NCI-H524 treated with DMSO at 0.1 percent for 48 hours (cell line): ENCODE measurements at regions not wholly inside any gene's neighbourhood (a gene's known extent, or its start where the extent isn't known, plus 50 kb on each side); places are given as distances from the start of the nearest gene placed in this dataset.
"Not testable (repeated sequence)": the region's sequence is repeated elsewhere in the genome, so short reads cannot be mapped to it uniquely, and the experiment has no call there.

Experiments
- DNase-seq: peaks from one replicate; lab custom pipeline; 2025; lab: John Stamatoyannopoulos, UW

DNA sequence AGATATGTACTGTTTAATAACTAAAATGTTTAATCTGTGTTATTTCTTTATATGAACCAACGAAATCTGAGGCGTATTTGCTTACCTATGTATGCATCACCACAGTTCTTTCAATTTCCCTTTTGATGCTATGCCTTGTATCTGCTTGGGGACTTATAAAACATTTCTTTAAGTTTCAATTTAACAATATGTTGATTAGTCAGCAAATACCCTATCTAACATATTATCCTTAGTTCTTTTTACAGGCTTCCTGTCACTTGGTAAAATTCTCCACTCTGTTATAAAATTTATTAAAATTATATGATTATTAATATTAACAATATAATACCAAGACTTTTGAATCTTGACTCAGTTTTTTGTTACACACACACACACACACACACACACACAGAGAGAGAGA lies 174.3 kb downstream of the CPS1 start:
- no peak for DNase-seq

DNA sequence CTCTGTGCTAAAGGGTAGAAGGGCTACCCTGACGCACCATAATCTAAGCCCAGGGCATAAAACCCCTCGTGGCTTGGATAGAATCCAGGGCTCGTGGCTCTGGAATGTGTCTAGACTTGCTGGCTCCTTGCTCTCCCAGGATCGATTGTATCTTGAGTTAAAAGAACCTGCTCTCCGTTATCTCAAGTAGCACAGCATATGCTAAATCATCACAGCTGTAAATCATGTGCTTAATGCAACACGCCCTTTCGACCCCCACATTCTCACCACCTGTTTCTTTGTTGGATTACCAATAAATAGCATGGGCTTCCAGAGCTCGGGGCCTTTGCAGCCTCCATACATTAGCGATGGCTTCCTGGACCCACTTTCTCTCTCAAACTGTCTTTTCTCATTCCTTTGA lies 190.4 kb downstream of the CPS1 start:
- peak; percentile 83 for DNase-seq

GRCh38 chr2:210752532-210752931 lies 196.1 kb downstream of the CPS1 start:
- DNase-seq, result peak; percentile 99

DNA sequence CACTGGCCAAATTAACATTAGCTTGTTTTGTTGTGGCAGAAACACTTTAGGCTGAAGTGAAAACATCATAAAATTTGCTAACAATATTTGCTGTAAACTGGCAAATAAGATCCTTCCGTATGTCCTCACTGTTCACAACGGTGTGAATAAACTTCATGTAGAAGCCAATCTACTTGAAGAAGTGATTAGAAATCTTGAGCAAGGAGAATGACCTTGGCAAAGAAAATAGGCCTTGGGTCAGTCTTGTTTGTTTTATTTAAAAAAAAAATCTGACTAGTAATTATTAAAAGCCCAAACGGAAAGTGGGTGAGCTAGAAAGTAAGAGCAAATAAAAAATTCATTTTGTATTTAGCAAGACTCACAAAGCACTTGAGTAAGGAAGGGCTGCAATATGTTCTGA lies 197.0 kb downstream of the CPS1 start:
- DNase-seq, result no peak

DNA sequence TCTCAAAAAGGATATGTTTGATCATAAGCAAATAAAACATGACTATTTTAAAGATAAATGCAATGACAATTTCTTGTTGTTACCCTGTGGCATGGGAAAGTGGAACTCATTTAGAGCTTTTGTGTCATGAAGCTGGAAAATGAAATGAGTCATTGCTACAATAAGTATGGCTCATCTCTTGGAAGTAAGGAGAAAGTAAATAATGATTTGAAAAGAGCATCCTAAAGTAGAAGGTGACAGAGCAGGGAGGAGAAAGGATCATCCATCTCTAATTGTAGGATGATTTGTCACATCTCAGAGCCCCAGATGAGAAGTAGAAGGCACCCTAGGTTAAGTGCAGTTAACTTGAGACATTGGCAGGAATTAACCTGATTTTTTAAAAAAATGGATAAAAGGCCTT lies 200.5 kb downstream of the CPS1 start:
- DNase-seq, result no peak

GRCh38 chr2:210762604-210763588 lies 206.5 kb downstream of the CPS1 start:
- DNase-seq, result no peak

DNA sequence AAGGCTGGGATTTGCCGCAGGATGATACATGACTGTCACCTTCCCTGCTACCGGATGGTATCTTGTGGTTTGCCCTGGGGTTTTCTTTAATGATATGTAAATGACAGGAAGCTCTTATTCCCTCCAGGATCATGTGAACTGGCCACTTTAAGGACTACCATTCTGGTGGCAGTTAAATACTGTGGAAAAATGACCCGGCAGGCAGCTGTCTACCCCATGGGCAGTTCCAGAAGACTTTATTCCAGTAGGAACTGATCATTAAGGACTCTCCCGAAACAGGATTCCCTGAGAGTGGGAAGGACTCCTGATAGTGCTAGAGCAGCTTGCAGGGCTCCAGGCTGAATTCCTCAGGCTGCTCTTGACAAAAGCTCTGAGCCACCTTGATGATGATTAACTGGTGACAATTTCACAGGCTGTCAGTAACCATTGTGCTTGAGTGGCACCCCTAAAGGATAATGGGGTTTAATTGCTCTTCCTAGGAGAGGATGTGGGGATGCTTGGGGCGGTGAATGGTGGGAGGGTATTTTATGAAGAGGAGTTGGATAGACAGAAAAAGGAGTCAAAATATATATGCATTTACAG lies 212.0 kb downstream of the CPS1 start:
- no peak for DNase-seq

GRCh38 chr2:210776756-210777155 lies 220.4 kb downstream of the CPS1 start:
- DNase-seq, result no peak

GRCh38 chr2:210782222-210782621 lies 225.8 kb downstream of the CPS1 start:
- DNase-seq, result no peak

DNA sequence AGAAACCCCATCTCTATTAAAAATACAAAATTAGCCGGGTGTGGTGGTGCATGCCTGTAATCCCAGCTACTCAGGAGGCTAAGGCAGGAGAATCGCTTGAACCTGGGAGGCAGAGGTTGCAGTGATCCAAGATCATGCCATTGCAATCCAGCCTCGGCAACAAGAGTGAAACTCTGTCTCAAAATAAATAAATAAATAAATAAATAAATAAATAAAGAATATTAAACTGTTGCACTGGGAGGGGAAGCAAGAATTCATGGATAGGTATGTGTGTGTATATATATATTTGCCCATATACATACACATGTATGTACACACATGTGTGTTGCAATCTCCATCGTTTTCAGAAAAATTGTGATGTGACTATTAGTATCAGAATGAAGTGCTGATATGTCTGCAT lies 231.4 kb downstream of the CPS1 start:
- not testable (repeated sequence) for DNase-seq

GRCh38 chr2:210792000-210792399 lies 235.6 kb downstream of the CPS1 start:
- no peak for DNase-seq

- no peak for DNase-seq
Observed at GRCh38 chr2:210795506-210795905, 239.1 kb downstream of the CPS1 start.

DNA sequence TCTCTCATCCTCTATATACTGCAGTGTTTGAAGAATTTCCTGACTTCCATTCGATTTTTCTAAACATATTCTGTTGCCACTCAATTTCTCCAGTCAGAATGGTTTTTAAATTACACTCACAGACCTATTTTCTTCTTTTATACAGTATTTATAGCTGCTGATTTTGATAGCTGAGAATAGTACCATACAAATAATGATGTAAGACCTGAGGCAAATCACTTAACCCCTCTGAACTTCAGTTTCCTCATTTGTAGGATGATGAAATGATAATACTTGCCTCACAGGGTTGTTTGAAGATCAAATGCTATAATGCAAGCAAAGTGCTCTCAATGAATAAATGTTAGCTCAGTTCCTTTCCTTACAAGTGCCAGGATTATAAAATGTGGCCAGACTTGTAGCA lies 241.8 kb downstream of the CPS1 start:
- DNase-seq, result no peak

GRCh38 chr2:210814251-210815025 lies 258.0 kb downstream of the CPS1 start:
- no peak for DNase-seq

DNA sequence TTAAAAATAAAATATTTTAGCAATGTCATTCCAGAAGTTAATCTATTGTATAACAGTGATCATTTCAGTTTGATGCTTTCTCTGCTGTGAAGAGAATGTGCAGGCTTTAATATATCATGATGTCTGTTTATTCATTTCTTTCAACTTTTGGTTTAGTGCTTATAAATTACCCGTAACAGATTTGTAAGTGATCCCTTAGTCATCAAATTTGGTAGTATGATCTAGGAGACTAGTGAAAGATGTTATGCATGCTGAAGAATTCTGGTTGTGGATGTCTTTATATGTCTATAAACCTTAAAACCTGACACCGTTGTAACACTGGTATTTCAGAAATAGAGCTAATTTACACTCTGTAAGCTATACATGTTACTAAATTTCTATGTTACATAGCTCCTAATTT lies 260.4 kb downstream of the CPS1 start:
- no peak for DNase-seq

- no peak for DNase-seq
Observed at GRCh38 chr2:210818473-210818872, 262.1 kb downstream of the CPS1 start.

GRCh38 chr2:210833403-210833802 lies 277.0 kb downstream of the CPS1 start:
- no peak for DNase-seq

- no peak for DNase-seq
Observed at GRCh38 chr2:210839034-210839433, 282.6 kb downstream of the CPS1 start.

GRCh38 chr2:210839450-210839849 lies 283.1 kb downstream of the CPS1 start:
- DNase-seq, result no peak

GRCh38 chr2:210842896-210843295 lies 286.5 kb downstream of the CPS1 start:
- DNase-seq, result no peak

DNA sequence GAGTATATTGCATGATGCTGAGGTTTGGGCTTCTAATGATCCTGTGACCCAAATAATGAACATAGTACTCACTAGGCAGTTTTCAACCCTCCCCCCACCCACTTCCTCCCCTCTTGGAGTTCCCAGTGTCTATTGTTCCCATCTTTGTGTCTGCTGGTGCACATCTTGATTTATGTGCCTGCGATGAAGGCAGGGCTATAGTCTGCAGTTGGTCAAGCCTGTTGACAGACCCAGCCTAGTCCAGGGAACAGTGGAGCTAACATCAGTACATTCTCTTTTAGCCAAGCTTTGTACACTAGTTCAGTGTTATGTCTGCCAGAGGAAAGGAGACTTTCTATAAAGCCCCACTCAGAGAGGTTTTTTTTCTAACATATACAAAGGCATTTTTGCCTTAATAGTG lies 287.6 kb downstream of the CPS1 start:
- DNase-seq, result no peak

GRCh38 chr2:210859314-210859713 lies 302.9 kb downstream of the CPS1 start:
- no peak for DNase-seq

DNA sequence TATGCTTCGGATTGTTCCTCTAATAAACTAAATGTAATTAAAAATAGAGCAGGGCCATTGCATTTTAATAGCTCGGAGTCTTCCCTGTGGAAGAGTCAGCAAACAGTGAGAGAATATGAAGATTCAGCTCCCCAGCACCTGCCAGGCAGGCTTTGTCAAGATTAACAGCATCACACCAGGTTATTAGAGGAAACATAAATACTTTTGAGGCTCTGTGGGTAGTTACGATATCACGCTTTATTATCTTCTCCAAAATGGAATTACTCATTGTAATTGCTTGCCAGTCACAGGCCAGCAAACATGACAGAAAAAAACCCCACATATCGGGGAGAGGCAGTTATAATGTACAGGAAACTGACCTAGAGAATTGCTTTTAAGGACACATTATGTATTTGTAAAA lies 303.9 kb downstream of the CPS1 start:
- DNase-seq, result no peak
